T-helper 2 cell treated with Interferon-gamma antibody and Interleukin-4, amounts not matched to agents 5 μg/mL and 100 μg/mL, for 36 hours (primary cell): ENCODE measurements at regions not wholly inside any gene's neighbourhood (a gene's known extent, or its start where the extent isn't known, plus 50 kb on each side); places are given as distances from the start of the nearest gene placed in this dataset.

Experiments used
- DNase-seq: peaks from one replicate; pipeline ENCODE4 v3.0.0; 2021; ENCODE audit warnings: low spot score
- H3K27ac Mint-ChIP-seq: one replicate; pipeline ENCODE4 v1.8.0; 2021; ENCODE audit warnings: mild to moderate bottlenecking, mixed read lengths
- H3K27me3 Mint-ChIP-seq: one replicate; pipeline ENCODE4 v1.8.0; 2021; ENCODE audit warnings: low read depth, mixed read lengths
- H3K36me3 Mint-ChIP-seq: one replicate; pipeline ENCODE4 v1.8.0; 2021; ENCODE audit warnings: low read depth, mixed read lengths
- H3K4me1 Mint-ChIP-seq: one replicate; pipeline ENCODE4 v1.8.0; 2021; ENCODE audit warnings: low read depth, mixed read lengths
- H3K4me3 Mint-ChIP-seq: one replicate; pipeline ENCODE4 v1.8.0; 2022; ENCODE audit warnings: mild to moderate bottlenecking, moderate library complexity, mixed read lengths
- H3K9me3 Mint-ChIP-seq: one replicate; pipeline ENCODE4 v1.8.0; 2021; ENCODE audit warnings: mixed read lengths

DNA sequence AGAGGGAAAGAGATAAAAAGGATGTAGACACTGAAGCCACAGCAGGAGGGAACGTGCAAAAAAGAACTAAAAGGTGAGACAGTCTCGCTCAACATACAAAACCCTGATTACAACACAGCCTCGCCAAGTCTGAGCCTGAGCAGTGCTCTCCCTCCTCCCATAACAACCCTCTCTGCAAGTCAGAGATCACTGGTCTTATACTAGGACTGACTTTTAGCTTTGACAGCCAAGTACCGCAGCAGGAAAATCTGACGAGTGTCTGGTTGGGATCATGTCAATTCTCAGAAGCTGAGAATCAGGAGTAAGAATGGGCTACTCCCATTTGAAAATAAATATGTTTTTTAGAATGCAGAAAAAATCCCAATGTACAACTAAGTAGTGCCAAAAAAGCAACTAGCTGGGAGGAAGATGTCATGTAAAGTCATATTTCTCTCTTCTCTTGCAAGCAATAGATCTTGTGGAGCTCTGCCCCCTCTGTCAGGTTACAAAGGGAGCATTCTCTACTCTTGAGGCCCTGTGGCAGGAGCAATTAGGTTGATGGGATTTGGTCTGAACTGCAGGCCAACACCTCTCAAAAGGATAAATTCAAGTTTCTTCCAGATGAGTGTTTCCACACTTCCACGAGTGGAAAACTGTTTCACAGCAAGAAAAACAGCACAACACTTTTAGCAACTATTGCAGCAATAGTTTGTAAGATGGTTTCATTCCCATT lies 118.9 kb upstream of the COL21A1 start:
- Mint-ChIP-seq H3K4me3 (no peak overlapping the region), H3K27ac (no peak overlapping the region), H3K27me3 (no peaks in the 10 kb centered on the region), H3K36me3 (no peaks in the 10 kb centered on the region), H3K4me1 (no peaks in the 10 kb centered on the region), H3K9me3 (no peaks in the 10 kb centered on the region)
- DNase-seq, result no peak

DNA sequence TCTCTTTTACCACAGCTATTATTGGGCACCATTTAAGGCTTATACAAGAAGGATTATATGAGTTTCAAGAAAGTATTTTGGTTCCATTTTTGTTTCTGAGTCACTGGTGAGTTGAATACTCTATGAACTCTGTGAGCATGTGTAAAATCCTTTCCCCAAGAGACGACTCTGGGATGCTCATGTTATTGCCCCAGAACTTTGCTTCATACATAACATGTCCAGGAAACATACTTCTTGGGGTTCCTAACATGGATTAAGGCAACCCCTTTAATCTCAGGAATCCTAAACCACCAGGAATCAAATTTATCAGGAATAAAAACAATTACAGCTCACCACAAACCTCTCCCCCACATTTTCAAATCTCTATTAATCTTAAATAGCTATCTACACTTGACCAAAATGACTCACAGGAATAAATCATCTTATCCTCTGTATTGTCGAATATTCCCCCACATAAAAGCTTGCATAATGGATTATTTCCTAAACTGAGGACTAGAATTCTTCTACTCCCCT lies 117.5 kb upstream of the COL21A1 start:
- H3K27me3 Mint-ChIP-seq, result no peaks in the 10 kb centered on the region
- no peaks in the 10 kb centered on the region for H3K9me3 Mint-ChIP-seq
- H3K27ac Mint-ChIP-seq, result no peak overlapping the region
- no peaks in the 10 kb centered on the region for H3K36me3 Mint-ChIP-seq
- DNase-seq, result no peak
- no peak overlapping the region for H3K4me3 Mint-ChIP-seq
- no peaks in the 10 kb centered on the region for H3K4me1 Mint-ChIP-seq

DNA sequence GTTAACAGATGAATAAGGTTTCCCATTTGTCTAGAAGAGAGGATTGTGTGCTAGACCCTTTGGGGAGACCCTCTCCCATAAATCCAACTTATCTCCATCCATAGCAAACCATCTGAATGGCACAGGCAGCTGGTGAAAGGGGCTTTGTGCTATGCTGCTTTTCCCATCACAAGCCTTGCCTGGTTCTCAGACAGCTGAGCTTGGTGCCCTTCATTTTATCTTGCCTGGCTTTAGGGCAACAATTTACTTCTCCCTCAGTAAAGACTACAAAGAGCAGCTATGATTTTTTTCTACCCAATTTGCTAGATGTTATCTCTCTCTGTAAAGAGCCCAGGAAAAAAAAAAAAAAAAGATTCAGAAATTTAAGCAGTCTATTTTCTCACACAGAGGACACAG lies 117.0 kb upstream of the COL21A1 start:
- H3K27me3 Mint-ChIP-seq, result no peaks in the 10 kb centered on the region

DNA sequence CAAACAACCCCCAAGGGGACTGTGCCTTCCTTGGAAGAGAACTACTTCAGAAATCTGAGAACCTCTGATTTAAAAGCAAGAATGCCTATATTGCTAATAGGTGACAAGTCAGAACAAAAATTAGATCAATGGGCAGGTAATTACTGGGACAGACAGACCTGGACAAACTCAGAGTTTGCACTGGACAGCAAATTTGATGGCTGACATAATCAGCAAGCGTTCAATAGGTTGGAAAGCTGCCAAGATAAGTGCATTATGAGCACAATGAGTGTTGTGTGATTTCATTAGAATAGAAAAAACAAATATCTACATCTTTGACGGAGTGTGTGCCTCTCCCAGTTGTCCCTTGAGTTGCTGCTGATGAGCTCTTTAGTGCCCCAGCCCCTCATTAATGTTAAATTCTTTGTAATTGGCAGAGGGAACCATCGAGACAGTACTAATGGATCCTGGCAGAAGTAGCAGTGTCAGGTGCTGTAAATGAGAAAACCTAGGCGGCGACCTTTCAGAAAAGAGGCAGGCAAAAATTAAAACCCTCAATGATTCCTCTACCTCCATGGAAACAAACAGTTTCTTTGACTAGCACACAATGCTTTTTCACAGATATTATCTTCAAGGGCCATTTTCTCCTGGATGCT lies 116.5 kb upstream of the COL21A1 start:
- no peak for DNase-seq
- Mint-ChIP-seq H3K27ac (no peak overlapping the region), H3K4me3 (no peak overlapping the region), H3K27me3 (peaks cover 3% of the 10 kb centered on the region), H3K36me3 (no peaks in the 10 kb centered on the region), H3K4me1 (no peaks in the 10 kb centered on the region), H3K9me3 (no peaks in the 10 kb centered on the region)

More for the DNA sequence above, 117.0 kb upstream of the COL21A1 start:
- H3K4me3 Mint-ChIP-seq, result no peak overlapping the region
- H3K4me1 Mint-ChIP-seq, result no peaks in the 10 kb centered on the region
- H3K9me3 Mint-ChIP-seq, result no peaks in the 10 kb centered on the region
- no peak overlapping the region for H3K27ac Mint-ChIP-seq
- H3K36me3 Mint-ChIP-seq, result no peaks in the 10 kb centered on the region
- no peak for DNase-seq

DNA sequence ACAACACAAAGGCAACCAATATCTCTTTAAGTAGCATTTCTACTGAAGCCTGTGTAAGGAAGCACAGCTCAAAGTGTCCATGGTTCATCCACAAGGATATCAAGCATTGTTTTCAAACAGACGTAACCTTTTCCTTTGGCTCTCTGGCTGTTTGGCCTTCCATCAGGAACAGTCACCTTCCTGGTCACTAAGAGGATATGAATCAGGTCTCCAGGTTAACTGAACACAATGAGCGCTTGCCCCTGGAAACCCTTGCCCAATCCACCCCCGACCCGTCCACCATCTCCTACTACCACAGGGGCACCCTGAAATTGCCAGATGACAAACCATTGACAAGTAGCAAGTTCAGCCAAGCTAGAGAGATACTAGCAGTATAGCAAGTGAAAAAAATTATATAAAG lies 114.4 kb upstream of the COL21A1 start:
- H3K4me1 Mint-ChIP-seq, result no peaks in the 10 kb centered on the region
- H3K4me3 Mint-ChIP-seq, result no peak overlapping the region
- no peaks in the 10 kb centered on the region for H3K36me3 Mint-ChIP-seq
- no peaks in the 10 kb centered on the region for H3K9me3 Mint-ChIP-seq
- no peak overlapping the region for H3K27ac Mint-ChIP-seq
- peaks cover 3% of the 10 kb centered on the region for H3K27me3 Mint-ChIP-seq
- DNase-seq, result no peak

DNA sequence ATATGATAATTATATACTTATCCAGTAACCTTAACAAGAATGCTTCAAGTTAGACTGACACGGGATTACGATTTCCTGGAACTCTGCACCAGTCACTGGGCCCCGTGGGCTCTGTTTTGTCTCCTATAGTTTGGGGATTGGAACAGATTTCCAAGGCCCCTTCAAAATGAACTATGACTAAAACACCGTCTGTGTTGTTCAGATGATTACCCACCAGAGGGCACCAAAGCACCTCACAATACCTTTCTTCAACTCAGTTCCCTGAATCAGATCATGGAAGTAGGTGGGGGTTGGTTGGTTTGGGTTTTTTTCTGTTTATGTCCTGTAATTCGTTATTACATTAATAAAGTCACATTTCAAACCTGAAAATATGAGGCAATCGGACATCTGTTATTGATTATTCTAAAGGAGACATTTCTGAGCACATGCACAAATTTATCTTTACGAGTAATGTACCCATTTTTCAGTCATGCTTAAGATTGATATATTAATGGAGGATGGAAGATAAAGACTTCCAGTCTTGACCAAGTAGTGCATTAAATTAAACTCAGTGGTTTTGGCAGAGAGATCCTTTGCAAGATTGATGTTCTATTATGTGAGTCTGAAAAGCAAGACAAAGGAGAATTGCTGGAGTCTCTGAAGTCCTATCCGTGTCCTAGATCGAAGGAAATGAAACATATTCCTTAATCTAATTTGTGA lies 112.0 kb upstream of the COL21A1 start:
- Mint-ChIP-seq H3K36me3 (no peaks in the 10 kb centered on the region), H3K9me3 (no peaks in the 10 kb centered on the region), H3K27me3 (peaks cover 3% of the 10 kb centered on the region), H3K27ac (no peak overlapping the region), H3K4me1 (no peaks in the 10 kb centered on the region), H3K4me3 (no peak overlapping the region)
- peak; percentile 38 for DNase-seq

DNA sequence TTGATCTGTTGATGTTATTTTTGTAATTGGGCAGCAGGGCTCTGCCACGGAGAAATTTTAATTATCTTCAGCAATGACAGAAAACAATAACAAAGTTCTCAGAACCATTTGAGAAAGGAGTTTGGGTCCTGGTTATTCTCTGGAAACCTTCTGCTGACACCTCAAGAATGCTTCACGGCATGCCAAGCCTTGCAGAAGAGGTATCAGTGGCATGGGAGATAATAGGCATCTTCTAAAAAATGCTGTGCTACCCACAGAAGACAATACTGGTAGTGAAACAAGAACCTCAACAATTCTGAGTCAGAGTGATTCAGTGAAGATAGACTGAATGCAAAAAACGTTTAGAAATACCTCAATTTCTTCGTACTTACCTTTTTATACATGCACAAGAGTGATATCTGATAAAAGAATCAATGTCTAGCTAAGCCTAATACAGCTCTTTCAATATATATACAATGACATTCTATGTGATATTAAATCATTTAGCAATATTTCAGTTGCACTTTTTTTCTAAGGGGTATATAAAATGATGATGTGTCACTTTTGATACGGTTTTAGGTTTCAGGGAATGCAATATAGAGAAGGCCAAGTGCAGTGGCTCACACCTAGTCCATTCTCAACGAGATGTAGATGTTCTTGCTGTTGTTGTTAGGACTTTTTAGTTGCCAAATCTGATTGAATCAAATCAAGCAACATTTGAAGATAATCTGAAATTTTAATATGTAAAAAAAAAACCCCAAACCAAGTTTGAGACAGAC lies 110.4 kb upstream of the COL21A1 start:
- no peak for DNase-seq
- no peaks in the 10 kb centered on the region for H3K9me3 Mint-ChIP-seq

DNA sequence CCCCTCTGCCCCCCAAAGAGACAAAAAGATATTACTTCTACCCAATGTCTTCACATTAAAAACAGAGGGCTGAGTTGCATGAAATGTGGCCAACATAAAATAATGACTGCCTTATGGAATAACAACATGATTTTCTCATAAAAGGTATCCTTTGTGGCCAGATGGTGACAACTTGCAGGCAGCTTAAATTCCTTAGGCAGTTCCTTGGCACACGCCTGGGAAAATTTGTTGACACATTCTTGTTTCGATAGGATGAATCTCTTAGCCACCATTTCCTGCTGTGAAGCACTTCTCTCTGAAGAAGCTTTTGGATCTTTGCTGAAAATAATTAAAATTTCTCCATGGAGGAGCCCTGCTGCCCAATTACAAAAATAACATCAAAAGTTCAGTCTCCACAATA lies 109.0 kb upstream of the COL21A1 start:
- Mint-ChIP-seq H3K4me3 (no peak overlapping the region), H3K4me1 (no peaks in the 10 kb centered on the region), H3K9me3 (no peaks in the 10 kb centered on the region), H3K36me3 (no peaks in the 10 kb centered on the region), H3K27ac (no peak overlapping the region), H3K27me3 (peaks cover 5% of the 10 kb centered on the region)
- DNase-seq, result no peak

More for the DNA sequence above, 110.4 kb upstream of the COL21A1 start:
- no peaks in the 10 kb centered on the region for H3K4me1 Mint-ChIP-seq
- H3K4me3 Mint-ChIP-seq, result no peak overlapping the region
- H3K36me3 Mint-ChIP-seq, result no peaks in the 10 kb centered on the region
- H3K27ac Mint-ChIP-seq, result no peak overlapping the region
- peaks cover 5% of the 10 kb centered on the region for H3K27me3 Mint-ChIP-seq

DNA sequence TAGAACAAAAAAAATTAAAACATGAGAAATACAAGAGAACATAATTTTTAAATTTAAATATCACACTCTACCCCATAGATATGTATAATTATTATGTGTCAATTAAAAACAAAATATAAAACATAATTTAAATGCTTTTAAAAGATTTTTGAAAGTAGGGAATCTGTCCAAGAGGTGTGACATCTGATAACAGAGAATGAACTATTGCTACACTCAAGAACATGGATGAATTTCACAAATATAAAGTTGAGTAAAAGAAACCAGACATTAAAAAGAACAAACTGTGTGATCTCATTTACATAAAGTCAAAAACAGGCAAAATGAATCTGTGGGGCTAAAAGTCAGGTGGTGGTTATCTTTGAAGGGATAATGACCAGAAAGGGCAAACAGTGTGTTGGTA lies 106.5 kb upstream of the COL21A1 start:
- Mint-ChIP-seq H3K4me1 (no peaks in the 10 kb centered on the region), H3K36me3 (no peaks in the 10 kb centered on the region), H3K4me3 (no peak overlapping the region), H3K27me3 (peaks cover 2% of the 10 kb centered on the region), H3K27ac (no peak overlapping the region), H3K9me3 (no peaks in the 10 kb centered on the region)
- DNase-seq, result no peak

DNA sequence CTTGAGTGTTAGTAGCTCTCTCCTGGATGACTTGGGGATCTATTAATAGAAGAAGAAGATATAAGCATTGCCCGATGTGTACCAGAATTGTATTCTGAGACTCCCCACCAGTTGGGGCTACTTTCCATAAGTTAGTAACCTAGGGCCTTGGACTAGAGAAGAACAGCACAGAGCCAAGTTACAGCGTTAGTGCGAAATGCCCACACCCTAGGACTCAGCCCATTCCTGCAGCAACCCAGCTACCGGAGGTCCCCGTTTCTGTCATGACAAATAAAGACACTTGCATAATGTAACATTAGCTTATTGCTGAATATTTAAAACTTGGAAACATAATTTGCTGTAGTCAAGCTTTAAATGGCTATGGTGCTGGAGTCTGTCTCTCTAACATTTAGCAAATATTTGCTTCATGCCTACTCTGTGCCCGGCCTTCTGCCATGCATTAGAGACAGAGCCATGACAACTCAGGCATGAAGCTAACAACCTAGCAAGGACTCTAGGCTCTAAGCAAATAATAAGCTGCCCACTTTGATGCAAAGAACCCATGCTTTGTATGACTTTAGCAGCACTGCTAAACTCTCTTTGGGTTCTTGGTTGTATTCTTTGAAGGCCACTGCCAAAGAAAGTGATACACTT lies 103.4 kb upstream of the COL21A1 start:
- H3K9me3 Mint-ChIP-seq, result no peaks in the 10 kb centered on the region

DNA sequence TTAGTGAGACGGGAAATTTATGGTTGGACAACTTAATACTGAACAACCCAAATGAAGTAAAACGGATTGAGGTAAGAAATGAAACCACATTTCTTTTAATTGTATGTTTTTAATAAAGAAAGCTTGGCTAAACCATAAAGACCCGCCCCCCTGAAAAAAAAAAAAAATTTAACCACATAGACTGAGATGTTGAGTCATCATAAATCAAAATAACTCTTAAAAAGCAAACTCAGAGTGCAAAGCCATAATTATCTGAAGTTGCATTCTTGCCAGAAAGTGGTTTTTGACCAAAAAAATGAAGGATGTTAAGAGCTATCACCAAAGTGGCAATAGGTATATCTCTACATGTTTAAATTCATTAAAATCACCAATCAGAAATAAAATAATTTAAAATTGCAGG lies 101.8 kb upstream of the COL21A1 start:
- Mint-ChIP-seq H3K36me3 (no peaks in the 10 kb centered on the region), H3K27ac (no peak overlapping the region), H3K27me3 (peaks cover under 1% of the 10 kb centered on the region), H3K4me1 (no peaks in the 10 kb centered on the region), H3K4me3 (no peak overlapping the region), H3K9me3 (no peaks in the 10 kb centered on the region)
- DNase-seq, result no peak

More for the DNA sequence above, 103.4 kb upstream of the COL21A1 start:
- Mint-ChIP-seq H3K36me3 (no peaks in the 10 kb centered on the region), H3K4me1 (no peaks in the 10 kb centered on the region), H3K27me3 (peaks cover 2% of the 10 kb centered on the region), H3K27ac (no peak overlapping the region), H3K4me3 (no peak overlapping the region)
- no peak for DNase-seq

DNA sequence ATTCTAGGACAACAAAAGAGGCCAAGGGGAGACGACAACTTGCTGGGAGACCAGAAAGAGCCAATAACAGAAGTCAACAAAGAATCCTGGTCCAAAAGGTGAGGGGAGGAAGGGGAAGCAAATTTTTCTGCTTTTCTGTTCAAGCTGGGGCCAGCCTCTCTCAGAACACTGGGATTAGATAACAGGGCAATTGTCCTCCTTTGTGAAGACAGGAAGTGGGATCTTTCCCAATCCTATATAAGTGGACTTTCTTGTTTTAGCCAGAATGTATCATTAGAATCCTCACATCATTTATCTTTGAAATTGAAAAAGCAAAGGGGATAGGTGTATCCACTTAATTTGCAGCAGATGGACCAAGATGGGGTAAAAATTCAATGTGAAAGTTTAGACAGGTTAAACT lies 101.2 kb upstream of the COL21A1 start:
- Mint-ChIP-seq H3K9me3 (no peaks in the 10 kb centered on the region), H3K27me3 (no peaks in the 10 kb centered on the region), H3K27ac (no peak overlapping the region), H3K4me1 (no peaks in the 10 kb centered on the region), H3K36me3 (no peaks in the 10 kb centered on the region), H3K4me3 (no peak overlapping the region)
- no peak for DNase-seq

DNA sequence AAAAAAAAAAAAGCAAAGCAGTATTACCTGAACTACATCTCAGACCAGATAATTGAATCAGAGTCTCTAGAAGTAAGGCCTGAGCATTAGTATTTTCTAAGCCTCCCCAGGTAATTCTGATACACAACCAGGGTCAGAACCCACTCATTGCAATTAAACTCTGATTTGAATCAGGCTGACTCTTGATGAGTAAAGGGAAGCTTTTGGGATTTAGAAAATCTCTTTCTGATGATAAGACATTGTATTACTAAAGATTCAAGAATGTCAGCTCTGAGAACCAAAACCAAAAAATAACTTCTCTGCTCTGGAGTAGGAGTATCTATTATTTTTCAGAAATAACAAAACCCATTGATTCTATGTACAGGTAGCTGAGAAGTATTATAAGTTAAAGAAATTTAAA lies 100.1 kb upstream of the COL21A1 start:
- Mint-ChIP-seq H3K27me3 (no peaks in the 10 kb centered on the region), H3K4me3 (no peak overlapping the region), H3K27ac (no peak overlapping the region), H3K4me1 (no peaks in the 10 kb centered on the region), H3K9me3 (no peaks in the 10 kb centered on the region), H3K36me3 (no peaks in the 10 kb centered on the region)
- no peak for DNase-seq
